GM12892 (cell line): ENCODE measurements at regions not wholly inside any gene's neighbourhood (a gene's known extent, or its start where the extent isn't known, plus 50 kb on each side); places are given as distances from the start of the nearest gene placed in this dataset.

Experiments used
- POLR2A ChIP-seq: IDR thresholded peaks from 2 replicates; pipeline ENCODE4 v1.6.1; 2011; ENCODE audit warnings: low read depth, low read length, control low read depth
- POLR2AphosphoS5 ChIP-seq: IDR thresholded peaks from 2 replicates; pipeline ENCODE4 v1.6.1; 2011; ENCODE audit warnings: low read depth, low read length, control low read depth

GRCh38 chr9:26665666-26666065 is 226.9 kb downstream of the CAAP1 start:
- TF ChIP-seq POLR2A (no peak), POLR2AphosphoS5 (no peak)
